Upper lobe of left lung (tissue), 6 donors: ENCODE measurements at regions not wholly inside any gene's neighbourhood (a gene's known extent, or its start where the extent isn't known, plus 50 kb on each side); places are given as distances from the start of the nearest gene placed in this dataset.

ENCODE experiments used
- ATAC-seq, 2 donors: fragments of 200-7000 bp; cut with Tn5 transposase; one replicate each; pipeline ENCODE4 v1.9.1; 2022; ENCODE audit warnings: mild to moderate bottlenecking in 2 of 2, moderate library complexity in 2 of 2; ENCODE audit not compliant: low FRiP score in 2 of 2
- DNase-seq, 2 donors: peaks; one replicate each; pipeline ENCODE4 v3.0.0-alpha.2; 2019 to 2020
- H3K27ac ChIP-seq, 4 donors: fragments of 200-600 bp; sonication (generic); one replicate each; pipeline ENCODE4 v1.5.1; 2016 to 2019
- H3K27me3 ChIP-seq, 4 donors: fragments of 200-600 bp; sonication (generic); one replicate each; pipeline ENCODE4 v1.5.1; 2017 to 2019
- H3K36me3 ChIP-seq, 4 donors: fragments of 200-600 bp; sonication (generic); one replicate each; pipeline ENCODE4 v1.5.1; 2016 to 2019
- H3K4me1 ChIP-seq, 4 donors: fragments of 200-600 bp; sonication (generic); one replicate each; pipeline ENCODE4 v1.5.1; 2018 to 2019
- H3K4me3 ChIP-seq, 4 donors: fragments of 200-600 bp; sonication (generic); one replicate each; pipeline ENCODE4 v1.5.1; 2017 to 2019; ENCODE audit warnings: mild to moderate bottlenecking in 2 of 4, moderate library complexity in 1 of 4
- H3K9me3 ChIP-seq, 4 donors: fragments of 200-600 bp; sonication (generic); one replicate each; pipeline ENCODE4 v1.5.1; 2018 to 2019
- CTCF ChIP-seq, 6 experiments: fragments of 450-650 bp in 4 of 6; fragments of 200-600 bp in 2 of 6; sonication (generic) in 2 of 6; IDR thresholded peaks; one replicate each; pipeline ENCODE4 v1.5.1; 2016 to 2019; ENCODE audit warnings: antibody characterized with exemption in 6 of 6
- EP300 ChIP-seq, 4 donors: sonication (generic); formaldehyde crosslinking; IDR thresholded peaks; one replicate each; pipeline ENCODE4 v1.5.1; 2017; ENCODE audit warnings: antibody characterized with exemption in 4 of 4, control low read depth in 2 of 4
- POLR2A ChIP-seq, 4 donors: fragments of 450-650 bp; IDR thresholded peaks; one replicate each; pipeline ENCODE4 v1.5.1; 2016 to 2017; ENCODE audit warnings: antibody characterized with exemption in 4 of 4, mild to moderate bottlenecking in 2 of 4
- POLR2AphosphoS5 ChIP-seq, 2 donors: sonication (generic); formaldehyde crosslinking; IDR thresholded peaks; one replicate each; pipeline ENCODE4 v1.5.1; 2017; ENCODE audit warnings: antibody characterized with exemption in 2 of 2
- WGBS, 2 donors: methylation state at CpG; one replicate each; pipeline ENCODE4 v1.1.5; 2017 to 2018; 5-methylcytosine and 5-hydroxymethylcytosine counted together
- donor health status: DM: no; HTN: no; CAD: no; lungs with moderate emphysema.
- donor health status: DM: no; HTN: yes; CAD: no; lungs with severe emphysema.

- Histone ChIP-seq H3K4me3 (no peak overlapping the region), H3K36me3 (no peaks in the 10 kb centered on the region), H3K27ac (peak overlapping the region; percentile 18 to 79 (median 52)), H3K9me3 (no peaks in the 10 kb centered on the region), H3K4me1 (peaks cover 0 to 10% (median 3%) of the 10 kb centered on the region in 4 donors), H3K27me3 (no peaks in the 10 kb centered on the region)
- no peak for TF ChIP-seq CTCF (IDR thresholded peaks at IDR 0.05)
- peak; percentile 59 to 65 for TF ChIP-seq POLR2AphosphoS5 (IDR thresholded peaks at IDR 0.05)
- peak in 3 of 4 donors; percentile 74 to 96 (median 81) for TF ChIP-seq EP300 (IDR thresholded peaks at IDR 0.05)
- TF ChIP-seq POLR2A (IDR thresholded peaks at IDR 0.05), result no peak
- ATAC-seq (no peak), DNase-seq (peak; percentile 17 to 44)
- 60 to 75% methylated on average over 10 of the region's 10 CpGs for WGBS, 2 donors
Measured at GRCh38 chr20:22861990-22862389, 173.1 kb upstream of the SSTR4 start.

- WGBS, 2 donors, result 67 to 68% methylated on average over 11 of the region's 11 CpGs
- no peaks in the 10 kb centered on the region for H3K36me3 ChIP-seq
- H3K4me3 ChIP-seq, result no peak overlapping the region
- H3K27ac ChIP-seq, result peak overlapping the region; percentile 18 to 79 (median 52)
- no peaks in the 10 kb centered on the region for H3K9me3 ChIP-seq
- H3K4me1 ChIP-seq, result peaks cover 0 to 10% (median 3%) of the 10 kb centered on the region in 4 donors
- H3K27me3 ChIP-seq, result no peaks in the 10 kb centered on the region
- peak in 1 of 2 donors; percentile 28 for DNase-seq
- peak in 1 of 6 experiments; percentile 19 for TF ChIP-seq CTCF (IDR thresholded peaks at IDR 0.05)
- no peak for TF ChIP-seq EP300 (IDR thresholded peaks at IDR 0.05)
- no peak for ATAC-seq
Measured at GRCh38 chr20:22862671-22863230, 172.4 kb upstream of the SSTR4 start.

- ATAC-seq (no peak), DNase-seq (no peak)
- TF ChIP-seq POLR2A (IDR thresholded peaks at IDR 0.05), result no peak
- no peak for TF ChIP-seq POLR2AphosphoS5 (IDR thresholded peaks at IDR 0.05)
- no peak for TF ChIP-seq CTCF (IDR thresholded peaks at IDR 0.05)
- no peak for TF ChIP-seq EP300 (IDR thresholded peaks at IDR 0.05)
- Histone ChIP-seq H3K9me3 (no peaks in the 10 kb centered on the region), H3K36me3 (no peaks in the 10 kb centered on the region), H3K4me1 (peaks cover 0 to 10% (median 3%) of the 10 kb centered on the region in 4 donors), H3K27me3 (no peaks in the 10 kb centered on the region), H3K27ac (no peak overlapping the region), H3K4me3 (no peak overlapping the region)
- WGBS, 2 donors, result 65 to 72% methylated on average over 4 of the region's 4 CpGs
Measured at GRCh38 chr20:22863826-22864225, 171.3 kb upstream of the SSTR4 start.

GRCh38 chr20:22866812-22867341 lies 168.2 kb upstream of the SSTR4 start:
- no peak for ATAC-seq
- 38 to 47% methylated on average over 2 of the region's 2 CpGs for WGBS, 2 donors
- no peak for TF ChIP-seq EP300 (IDR thresholded peaks at IDR 0.05)
- no peak for TF ChIP-seq CTCF (IDR thresholded peaks at IDR 0.05)
- no peak for TF ChIP-seq POLR2A (IDR thresholded peaks at IDR 0.05)
- no peak for TF ChIP-seq POLR2AphosphoS5 (IDR thresholded peaks at IDR 0.05)

GRCh38 chr20:22878166-22878565 lies 156.9 kb upstream of the SSTR4 start:
- no peak overlapping the region for H3K4me3 ChIP-seq
- no peaks in the 10 kb centered on the region for H3K27me3 ChIP-seq
- no peak overlapping the region for H3K27ac ChIP-seq
- TF ChIP-seq POLR2AphosphoS5 (IDR thresholded peaks at IDR 0.05), result no peak
- no peak for TF ChIP-seq POLR2A (IDR thresholded peaks at IDR 0.05)
- no peak for TF ChIP-seq EP300 (IDR thresholded peaks at IDR 0.05)
- no peak for TF ChIP-seq CTCF (IDR thresholded peaks at IDR 0.05)
- no peak for ATAC-seq
- H3K9me3 ChIP-seq, result no peaks in the 10 kb centered on the region
- no peaks in the 10 kb centered on the region for H3K36me3 ChIP-seq
- no peaks in the 10 kb centered on the region for H3K4me1 ChIP-seq
- no peak for DNase-seq
- 67 to 75% methylated on average over 4 of the region's 4 CpGs for whole genome bisulfite sequencing, 2 donors

More at GRCh38 chr20:22866812-22867341, 168.2 kb upstream of the SSTR4 start:
- peak overlapping the region in 1 of 4 donors; percentile 24 for H3K27ac ChIP-seq
- no peaks in the 10 kb centered on the region for H3K27me3 ChIP-seq
- no peak for DNase-seq
- no peak overlapping the region for H3K4me3 ChIP-seq
- H3K4me1 ChIP-seq, result peaks cover 0 to 8% (median under 1%) of the 10 kb centered on the region in 4 donors
- no peaks in the 10 kb centered on the region for H3K9me3 ChIP-seq
- no peaks in the 10 kb centered on the region for H3K36me3 ChIP-seq
